Left lung (tissue), 4 donors: ENCODE measurements at regions not wholly inside any gene's neighbourhood (a gene's known extent, or its start where the extent isn't known, plus 50 kb on each side); places are given as distances from the start of the nearest gene placed in this dataset.

ENCODE experiments used
- ATAC-seq: fragments of 200-7000 bp; cut with Tn5 transposase; one replicate; pipeline ENCODE4 v1.9.1; 2020; ENCODE audit warnings: moderate library complexity
- DNase-seq, 4 donors: peaks; one replicate each; pipeline ENCODE4 v3.0.0-alpha.2; 2013 to 2020
- H3K27ac ChIP-seq, 2 donors: fragments of 200-600 bp; sonication (generic) in 1 of 2; one replicate each; pipeline versions ENCODE4 v1.5.0 to v1.8.0; 2020 to 2021
- H3K27me3 ChIP-seq, 2 donors: fragments of 200-600 bp; sonication (generic) in 1 of 2; one replicate each; pipeline versions ENCODE4 v1.5.0 to v1.8.0; 2020 to 2021
- H3K36me3 ChIP-seq, 2 donors: fragments of 200-600 bp; sonication (generic) in 1 of 2; one replicate each; pipeline versions ENCODE4 v1.5.0 to v1.8.0; 2020 to 2021
- H3K4me1 ChIP-seq, 2 donors: fragments of 200-600 bp; one replicate each; pipeline ENCODE4 v1.8.0; 2021
- H3K4me3 ChIP-seq, 2 donors: fragments of 200-600 bp; sonication (generic) in 1 of 2; one replicate each; pipeline versions ENCODE4 v1.5.0 to v1.8.0; 2020 to 2021; ENCODE audit warnings: mild to moderate bottlenecking in 1 of 2
- H3K9me3 ChIP-seq, 2 donors: fragments of 200-600 bp; sonication (generic) in 1 of 2; one replicate each; pipeline versions ENCODE4 v1.5.0 to v1.8.0; 2020 to 2021
- intact Hi-C, 2 donors: fragments of 100-400 bp; cut with DNase I; formaldehyde crosslinking; loops; one replicate each; pipeline versions ENCODE4 v1.11.2 to v1.14.2; 2022
- TF ChIP-seq, protein P1 (sequence below), 2 donors: fragments of 200-600 bp; sonication (generic) in 1 of 2; IDR thresholded peaks; one replicate each; pipeline versions ENCODE4 v1.5.0 to v1.8.0; 2021; ENCODE audit warnings: antibody characterized with exemption in 2 of 2
- donor health status: DM: no; HTN: yes; CAD: no.
- donor health status: DM: no; HTN: no; CAD: no.

DNA sequence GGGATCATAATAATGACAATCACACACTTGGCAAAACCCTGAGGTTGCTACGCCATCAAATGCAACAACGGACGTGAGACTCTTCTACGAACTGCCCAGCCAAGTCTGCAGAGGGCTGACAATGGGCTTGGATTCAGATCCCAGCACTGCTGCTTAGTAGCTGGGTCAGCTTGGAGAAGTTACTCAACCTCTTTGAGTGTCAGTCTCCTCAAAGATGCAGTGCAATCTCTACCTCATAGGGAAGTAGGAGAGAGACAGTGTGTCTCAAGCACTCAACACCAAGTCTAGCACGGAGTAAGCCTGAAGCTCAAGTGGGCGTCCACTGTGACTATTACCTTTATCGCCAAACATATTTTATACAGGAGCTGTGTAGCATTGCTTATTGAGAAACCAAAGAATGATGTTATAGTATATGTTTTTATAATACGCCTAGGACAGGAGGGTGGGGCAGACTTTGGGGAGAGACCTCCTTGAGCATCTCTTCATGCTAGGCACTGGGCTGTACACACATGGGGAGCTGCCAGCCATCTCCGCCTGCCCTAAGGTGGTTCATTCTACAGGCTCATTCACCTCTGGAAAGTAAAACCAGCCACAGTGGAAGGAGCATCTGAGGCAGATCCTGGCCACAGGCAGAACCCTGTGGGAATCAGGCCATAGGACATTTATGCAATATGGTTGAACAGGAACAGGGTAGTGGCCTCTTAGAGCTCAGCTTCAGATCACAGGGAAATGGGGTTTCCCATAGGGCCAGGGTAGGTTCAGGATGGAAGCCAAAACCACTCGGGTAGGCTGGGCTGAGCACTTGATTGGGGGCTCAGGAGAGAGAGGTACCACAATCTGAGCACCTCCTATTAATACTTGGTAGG is 160.2 kb downstream of the MRPL14 start:
- TF ChIP-seq, protein P1, sequence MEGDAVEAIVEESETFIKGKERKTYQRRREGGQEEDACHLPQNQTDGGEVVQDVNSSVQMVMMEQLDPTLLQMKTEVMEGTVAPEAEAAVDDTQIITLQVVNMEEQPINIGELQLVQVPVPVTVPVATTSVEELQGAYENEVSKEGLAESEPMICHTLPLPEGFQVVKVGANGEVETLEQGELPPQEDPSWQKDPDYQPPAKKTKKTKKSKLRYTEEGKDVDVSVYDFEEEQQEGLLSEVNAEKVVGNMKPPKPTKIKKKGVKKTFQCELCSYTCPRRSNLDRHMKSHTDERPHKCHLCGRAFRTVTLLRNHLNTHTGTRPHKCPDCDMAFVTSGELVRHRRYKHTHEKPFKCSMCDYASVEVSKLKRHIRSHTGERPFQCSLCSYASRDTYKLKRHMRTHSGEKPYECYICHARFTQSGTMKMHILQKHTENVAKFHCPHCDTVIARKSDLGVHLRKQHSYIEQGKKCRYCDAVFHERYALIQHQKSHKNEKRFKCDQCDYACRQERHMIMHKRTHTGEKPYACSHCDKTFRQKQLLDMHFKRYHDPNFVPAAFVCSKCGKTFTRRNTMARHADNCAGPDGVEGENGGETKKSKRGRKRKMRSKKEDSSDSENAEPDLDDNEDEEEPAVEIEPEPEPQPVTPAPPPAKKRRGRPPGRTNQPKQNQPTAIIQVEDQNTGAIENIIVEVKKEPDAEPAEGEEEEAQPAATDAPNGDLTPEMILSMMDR (IDR thresholded peaks at IDR 0.05) = no peak
- Histone ChIP-seq H3K27ac (no peak overlapping the region), H3K4me3 (no peak overlapping the region), H3K9me3 (no peaks in the 10 kb centered on the region), H3K4me1 (peaks cover under 1 to 2% of the 10 kb centered on the region in 2 donors), H3K27me3 (no peaks in the 10 kb centered on the region), H3K36me3 (no peaks in the 10 kb centered on the region)
- DNase-seq (no peak), ATAC-seq (peak; percentile 39)
- intact Hi-C loops = no loop called here

DNA sequence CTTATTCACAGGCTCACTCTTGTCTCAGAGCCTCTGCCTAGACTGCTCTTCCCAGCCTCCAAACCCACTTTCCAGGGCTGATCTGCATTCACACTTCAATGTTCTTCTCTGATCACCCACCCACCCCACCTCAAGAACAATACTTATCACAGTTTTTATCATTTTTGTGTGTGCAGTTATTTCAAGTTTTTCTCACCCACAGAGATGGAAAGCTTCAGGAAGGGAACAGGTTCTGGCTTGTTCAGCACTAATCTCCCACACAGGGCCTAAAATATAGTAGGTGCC is 160.9 kb downstream of the MRPL14 start:
- Histone ChIP-seq H3K9me3 (no peaks in the 10 kb centered on the region), H3K4me1 (no peaks in the 10 kb centered on the region), H3K27ac (no peak overlapping the region), H3K4me3 (no peak overlapping the region), H3K27me3 (no peaks in the 10 kb centered on the region), H3K36me3 (no peaks in the 10 kb centered on the region)
- intact Hi-C loops = no loop called here
- TF ChIP-seq, protein P1 (IDR thresholded peaks at IDR 0.05) = no peak
- DNase-seq = no peak
- no peak for ATAC-seq

DNA sequence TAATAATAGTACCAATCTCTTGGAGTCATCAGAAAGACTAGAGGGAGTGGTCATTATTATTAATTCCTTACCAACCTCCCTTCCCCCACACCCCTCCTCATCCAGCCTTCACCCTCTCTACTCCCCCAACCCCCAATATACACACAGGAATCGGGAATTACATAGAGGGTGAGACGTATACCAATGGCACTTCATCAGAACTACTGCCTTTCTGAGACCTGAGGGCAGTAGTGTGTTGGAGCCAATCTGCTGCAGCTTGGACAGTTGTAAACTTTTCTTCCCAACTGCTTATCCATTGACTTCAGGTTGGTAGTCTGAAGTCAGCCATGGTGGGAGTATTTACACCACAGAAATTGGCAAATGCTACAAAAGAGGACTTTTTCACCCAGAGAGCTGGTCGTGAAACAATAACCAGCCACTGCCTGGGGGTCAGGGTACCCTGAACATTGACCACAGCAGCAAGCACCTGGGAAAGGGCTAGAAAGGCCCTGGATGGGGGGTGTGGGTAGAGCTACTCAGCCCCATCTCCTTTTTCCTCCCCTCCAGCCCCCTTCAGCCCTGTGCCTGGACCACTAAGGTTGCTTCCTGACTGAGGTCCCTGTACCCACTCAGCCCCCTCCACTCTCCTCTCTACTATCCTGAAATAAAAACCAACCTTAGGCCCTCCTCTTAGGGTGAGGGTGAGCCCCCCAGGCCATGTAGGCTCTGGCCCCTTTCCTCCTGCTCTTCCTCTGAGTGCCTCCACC is 161.5 kb downstream of the MRPL14 start:
- TF ChIP-seq, protein P1 (IDR thresholded peaks at IDR 0.05) = no peak
- Histone ChIP-seq H3K27ac (no peak overlapping the region), H3K4me1 (no peaks in the 10 kb centered on the region), H3K9me3 (no peaks in the 10 kb centered on the region), H3K27me3 (no peaks in the 10 kb centered on the region), H3K4me3 (no peak overlapping the region), H3K36me3 (no peaks in the 10 kb centered on the region)
- intact Hi-C loops = no loop called here
- ATAC-seq (no peak), DNase-seq (no peak)

DNA sequence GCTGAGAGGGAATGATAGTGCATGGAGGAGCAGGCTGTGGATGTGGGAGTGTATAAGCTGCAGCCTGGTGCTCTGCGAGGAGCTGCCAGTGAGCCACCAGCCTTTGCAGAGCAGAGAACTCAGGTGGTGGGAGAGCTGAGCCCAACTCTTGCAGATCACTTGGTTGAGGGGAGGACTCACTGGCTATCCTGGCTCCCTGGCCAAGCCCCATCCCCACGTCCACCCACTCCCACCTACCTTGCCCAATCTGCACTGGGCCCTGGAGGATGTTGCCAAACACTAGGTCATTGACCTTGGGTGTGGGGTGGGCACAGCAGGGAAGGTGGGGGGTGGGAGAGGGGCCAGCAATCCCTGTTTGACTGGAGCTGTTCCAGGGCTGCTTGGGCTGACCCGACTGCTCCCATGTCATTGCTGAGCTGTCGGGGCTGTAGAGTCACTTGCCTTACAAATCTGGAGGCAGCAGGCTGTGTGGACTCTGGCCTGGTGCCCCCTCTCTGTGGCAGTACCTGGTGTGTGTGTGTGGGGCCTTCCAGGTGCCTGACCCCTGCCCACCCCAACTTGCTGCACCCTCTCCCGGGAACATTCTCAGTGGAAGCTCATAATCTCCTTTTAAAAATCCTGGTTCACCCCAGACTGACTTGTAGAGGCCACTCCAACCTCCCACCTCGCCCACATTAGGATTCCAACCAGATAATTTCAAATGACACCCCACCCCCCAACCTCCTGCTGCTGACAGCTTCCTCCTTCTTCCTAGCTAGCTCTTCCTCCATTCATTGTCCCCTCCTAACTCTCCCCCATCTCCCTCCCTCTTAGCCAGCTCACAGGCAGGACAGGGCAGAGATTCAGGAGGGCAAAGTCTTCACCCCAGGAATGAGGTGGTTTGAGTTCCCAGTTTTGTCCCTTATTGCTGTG is 162.3 kb downstream of the MRPL14 start:
- Histone ChIP-seq H3K36me3 (no peaks in the 10 kb centered on the region), H3K27ac (no peak overlapping the region), H3K4me1 (no peaks in the 10 kb centered on the region), H3K27me3 (no peaks in the 10 kb centered on the region), H3K4me3 (no peak overlapping the region), H3K9me3 (no peaks in the 10 kb centered on the region)
- DNase-seq (no peak), ATAC-seq (no peak)
- intact Hi-C loops = no loop called here
- TF ChIP-seq, protein P1 (IDR thresholded peaks at IDR 0.05) = no peak
